HG03439 (cell line): ENCODE measurements at regions not wholly inside any gene's neighbourhood (a gene's known extent, or its start where the extent isn't known, plus 50 kb on each side); places are given as distances from the start of the nearest gene placed in this dataset.
"Not testable (repeated sequence)": the region's sequence is repeated elsewhere in the genome, so short reads cannot be mapped to it uniquely, and the experiment has no call there.

ENCODE experiments used
- ATAC-seq: cut with Tn5 transposase; IDR thresholded peaks from one replicate; pipeline ENCODE4 v1.9.1; 2021; ENCODE audit warnings: mild to moderate bottlenecking, moderate library complexity; ENCODE audit not compliant: unreplicated experiment

DNA sequence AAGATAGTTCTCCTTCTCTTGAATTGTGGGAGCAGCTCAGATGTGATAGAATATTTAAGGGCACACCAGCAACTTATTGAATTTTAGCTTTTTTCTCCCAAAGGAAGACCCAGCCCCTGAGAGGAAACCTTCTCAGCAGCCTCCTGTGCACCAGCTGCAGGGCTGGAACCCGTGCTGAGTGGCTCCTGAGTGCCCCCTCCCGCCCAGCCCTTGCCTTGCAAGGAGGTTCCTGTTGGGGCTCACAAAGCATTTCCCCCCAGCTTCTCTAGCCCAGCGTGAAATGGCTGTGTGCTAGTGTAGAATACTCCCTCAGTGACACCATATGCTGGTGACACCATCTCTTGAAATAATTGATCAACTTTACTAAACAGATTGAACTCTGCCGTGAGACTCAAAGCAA is 1180.1 kb downstream of the TMEM121 start:
- ATAC-seq = not testable (repeated sequence)

DNA sequence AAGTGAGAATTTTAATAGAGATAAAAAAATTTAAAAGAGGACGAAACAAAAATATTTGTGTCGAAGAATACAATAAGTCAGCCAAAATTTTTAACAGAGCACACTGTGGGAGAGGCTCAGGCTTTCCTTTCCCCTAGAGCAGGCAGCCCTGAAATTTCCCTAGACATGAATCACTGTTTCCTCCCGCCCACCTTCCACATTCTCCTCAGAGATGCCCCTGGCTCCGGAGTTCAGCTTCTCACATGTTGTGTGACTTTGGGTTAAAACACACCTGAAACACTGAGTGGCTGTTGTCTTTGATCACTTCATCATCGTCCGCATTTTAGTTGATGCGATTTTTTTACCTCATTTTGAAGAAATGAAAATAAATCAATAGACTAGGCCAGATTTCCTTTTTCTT is 1183.8 kb downstream of the TMEM121 start:
- ATAC-seq = not testable (repeated sequence)

DNA sequence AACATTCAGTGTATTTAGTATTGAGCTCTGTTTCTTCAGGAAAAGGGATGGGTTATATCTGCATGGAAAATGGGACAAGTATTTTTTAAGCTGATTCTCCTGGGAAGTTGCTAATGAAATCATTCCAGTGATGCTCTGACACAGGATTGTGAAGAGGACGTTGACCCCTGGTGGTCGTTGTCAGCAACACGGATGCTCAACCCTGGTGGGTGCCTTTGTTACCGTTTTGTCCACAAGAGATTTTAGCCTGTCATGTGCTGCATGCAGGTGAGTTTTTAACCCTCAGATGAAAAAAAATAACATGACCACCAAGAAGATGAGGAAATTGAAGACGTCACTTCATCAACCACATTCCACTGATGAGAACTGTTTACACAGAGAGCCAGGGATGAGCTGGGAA is 1186.1 kb downstream of the TMEM121 start:
- ATAC-seq = not testable (repeated sequence)

DNA sequence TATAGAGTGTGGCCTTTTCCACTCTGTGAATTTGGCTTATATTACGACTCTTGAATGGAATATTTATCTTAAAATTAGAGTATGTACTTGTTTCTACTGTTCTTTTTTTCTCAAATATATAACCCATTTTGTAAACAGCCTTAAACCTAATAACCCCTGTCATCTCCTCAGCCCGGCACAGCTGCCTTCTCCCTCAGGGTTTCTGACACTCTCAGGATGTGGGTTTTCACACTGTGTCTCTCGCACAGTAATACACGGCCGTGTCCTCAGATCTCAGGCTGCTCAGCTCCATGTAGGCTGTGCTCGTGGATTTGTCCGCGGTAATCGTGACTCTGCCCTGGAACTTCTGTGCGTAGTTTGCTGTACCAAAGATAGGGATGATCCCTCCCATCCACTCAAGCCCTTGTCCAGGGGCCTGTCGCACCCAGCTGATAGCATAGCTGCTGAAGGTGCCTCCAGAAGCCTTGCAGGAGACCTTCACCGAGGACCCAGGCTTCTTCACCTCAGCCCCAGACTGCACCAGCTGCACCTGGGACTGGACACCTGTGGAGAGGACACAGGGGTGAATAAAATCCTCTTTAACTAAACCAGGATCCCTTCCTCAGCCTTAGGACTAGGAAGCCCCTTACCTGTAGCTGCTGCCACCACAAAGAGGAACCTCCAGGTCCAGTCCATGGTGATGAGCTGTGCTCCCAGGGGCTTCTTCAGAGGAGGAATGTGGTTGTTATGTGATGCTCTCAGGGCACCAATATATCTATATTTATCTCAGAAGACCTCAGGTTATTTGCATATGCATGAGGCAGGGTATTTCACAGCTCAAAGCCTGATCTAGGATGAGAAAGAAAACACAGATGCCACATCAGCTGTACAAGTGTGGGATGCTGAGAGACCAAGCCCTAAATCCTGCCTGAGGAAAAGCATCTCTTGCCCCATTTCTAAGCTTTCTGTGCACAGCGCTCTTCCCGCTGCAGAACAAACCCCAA is 1188.4 kb downstream of the TMEM121 start:
- ATAC-seq = not testable (repeated sequence)

DNA sequence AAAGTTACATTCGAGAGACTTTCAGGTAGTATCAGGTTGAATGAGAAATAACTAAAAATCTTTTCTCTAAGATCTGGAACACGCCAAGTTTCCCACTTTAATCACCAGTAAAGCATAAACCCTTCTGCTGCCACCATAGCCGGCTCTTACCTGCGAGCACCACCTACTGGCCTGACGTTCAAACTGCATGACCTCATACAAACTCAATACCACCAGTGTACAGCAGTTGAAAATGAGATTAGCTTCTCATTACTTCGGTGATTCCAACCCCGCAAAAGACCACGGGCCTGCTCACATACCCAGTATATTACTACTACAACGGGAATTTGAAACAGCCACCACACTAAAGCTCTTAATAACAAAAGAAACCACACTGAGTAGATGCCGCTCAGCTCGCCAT is 1191.2 kb downstream of the TMEM121 start:
- not testable (repeated sequence) for ATAC-seq

DNA sequence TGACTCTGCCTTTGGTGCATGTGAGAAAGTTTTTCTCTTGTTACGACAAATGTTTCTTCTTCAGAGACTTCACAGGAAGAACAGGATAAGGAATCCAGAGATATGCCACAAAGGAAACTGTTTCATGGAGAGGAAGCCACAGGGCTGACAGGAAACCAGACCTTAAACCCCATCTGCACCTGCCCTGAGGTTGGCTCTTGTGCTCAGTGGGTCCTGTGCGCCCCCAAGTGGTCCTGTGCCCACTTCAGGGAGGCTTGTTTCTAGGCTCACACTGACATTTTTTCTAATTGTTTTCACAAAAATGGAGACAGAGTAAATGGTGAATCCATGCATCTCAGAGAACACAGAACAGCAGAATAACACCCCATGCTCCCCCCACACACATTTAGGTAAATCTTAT is 1193.5 kb downstream of the TMEM121 start:
- ATAC-seq = not testable (repeated sequence)

DNA sequence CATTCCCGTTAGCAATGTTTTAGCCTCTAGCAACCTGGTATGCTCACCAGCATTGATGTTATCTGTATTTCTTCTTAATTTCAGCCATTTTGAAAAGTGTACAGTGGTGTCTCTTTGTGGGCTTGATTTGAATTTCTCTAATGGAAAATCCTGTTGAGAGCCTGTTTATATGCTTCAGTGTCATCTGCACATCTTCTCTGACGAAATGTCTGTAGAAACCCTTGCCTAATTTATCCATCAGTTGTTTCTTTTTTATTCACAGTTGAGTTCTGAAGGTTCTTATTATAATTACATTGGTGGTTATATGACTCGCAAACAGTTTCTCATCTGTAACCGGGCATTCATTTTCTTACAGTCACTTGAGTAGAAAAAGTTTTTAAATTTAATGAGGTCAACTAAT is 1195.5 kb downstream of the TMEM121 start:
- ATAC-seq = not testable (repeated sequence)

DNA sequence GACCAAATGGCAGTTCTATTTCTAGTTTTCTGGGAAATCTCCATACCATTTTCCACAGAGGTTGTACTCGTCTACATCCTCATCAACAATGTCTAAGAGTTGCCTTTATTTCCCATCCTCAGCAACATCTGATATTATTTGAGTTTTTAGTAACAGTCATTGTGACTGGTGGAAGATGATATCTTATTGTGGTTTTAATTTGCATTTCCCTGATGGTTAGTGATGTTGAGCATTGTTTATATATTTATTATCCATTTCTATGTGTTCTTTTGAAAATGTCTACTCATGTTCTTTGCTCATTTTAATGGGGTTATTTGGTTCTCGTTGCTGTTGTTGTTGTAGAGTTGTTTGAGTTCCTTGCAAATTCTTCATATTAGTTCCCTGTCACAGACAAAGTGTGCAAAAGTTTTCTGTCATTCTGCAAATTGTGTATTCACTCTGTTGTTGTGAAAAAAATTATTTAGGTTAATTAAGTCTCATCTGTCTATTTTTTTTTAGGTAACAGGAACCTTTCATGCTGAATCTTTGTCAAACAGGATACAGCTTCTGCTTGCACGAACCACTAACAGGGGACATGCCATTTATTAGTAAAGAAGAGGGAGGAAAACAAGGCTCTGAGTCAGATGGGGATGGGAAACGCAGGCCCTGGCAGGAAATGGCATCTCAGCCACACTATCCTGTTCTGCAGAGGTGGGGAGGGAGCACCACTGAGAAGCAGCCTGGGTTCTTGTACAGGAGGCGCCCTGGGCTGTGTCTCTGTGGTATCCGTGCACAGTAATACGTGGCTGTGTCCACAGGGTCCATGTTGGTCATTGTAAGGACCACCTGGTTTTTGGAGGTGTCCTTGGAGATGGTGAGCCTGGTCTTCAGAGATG is 1196.7 kb downstream of the TMEM121 start:
- not testable (repeated sequence) for ATAC-seq

DNA sequence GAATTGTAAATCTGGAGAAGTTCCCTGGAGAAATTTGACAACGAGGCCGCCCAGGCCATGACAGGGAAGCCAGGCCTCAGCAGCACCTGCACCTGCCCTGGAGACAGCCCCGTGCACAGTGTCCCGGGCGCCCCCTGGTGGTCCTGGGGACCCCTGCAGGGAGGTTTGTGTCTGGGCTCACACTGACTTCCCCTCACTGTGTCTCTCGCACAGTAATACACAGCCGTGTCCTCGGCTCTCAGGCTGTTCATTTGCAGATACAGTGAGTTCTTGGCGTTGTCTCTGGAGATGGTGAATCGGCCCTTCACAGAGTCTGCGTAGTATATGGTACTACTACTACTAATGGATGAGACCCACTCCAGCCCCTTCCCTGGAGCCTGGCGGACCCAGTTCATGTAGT is 1201.6 kb downstream of the TMEM121 start:
- ATAC-seq = not testable (repeated sequence)

DNA sequence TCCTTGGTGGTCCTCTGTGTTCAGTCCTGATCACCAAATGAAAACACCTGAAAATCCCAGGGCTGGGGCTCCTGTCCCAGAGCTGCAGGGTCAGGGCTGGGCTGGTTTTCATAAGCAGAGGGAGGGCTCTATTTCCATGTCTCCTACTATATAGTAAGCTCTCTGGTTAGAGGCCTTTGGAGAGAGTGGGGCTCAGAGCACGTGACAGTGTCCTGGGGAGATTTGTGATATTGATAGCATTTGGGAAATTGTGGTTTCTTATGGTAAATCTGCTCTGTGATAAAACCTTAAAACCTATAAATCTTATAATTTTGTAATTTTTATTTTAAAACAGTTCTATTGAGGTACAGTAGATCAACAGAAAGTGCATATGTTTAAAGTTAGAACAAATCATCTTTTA is 1202.2 kb downstream of the TMEM121 start:
- ATAC-seq = no peak

DNA sequence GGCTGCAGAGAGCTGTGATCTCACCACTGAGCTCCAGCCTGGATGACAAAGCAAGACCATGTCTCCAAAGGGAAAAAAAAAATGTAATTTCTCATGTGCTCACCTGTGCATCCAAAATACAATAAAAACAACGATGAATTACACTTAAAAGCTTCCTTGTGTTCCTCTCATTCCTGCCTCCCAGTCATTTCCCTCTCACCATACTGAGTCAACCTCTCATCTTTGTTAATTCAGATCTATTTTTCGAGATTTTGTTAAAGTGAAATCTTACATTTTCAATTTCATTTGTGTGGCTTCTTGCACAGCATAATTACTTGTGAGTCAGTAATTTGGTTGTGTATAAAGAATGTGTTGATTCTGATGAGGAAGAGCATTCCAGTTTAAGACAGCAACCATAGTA is 1203.2 kb downstream of the TMEM121 start:
- ATAC-seq = no peak

DNA sequence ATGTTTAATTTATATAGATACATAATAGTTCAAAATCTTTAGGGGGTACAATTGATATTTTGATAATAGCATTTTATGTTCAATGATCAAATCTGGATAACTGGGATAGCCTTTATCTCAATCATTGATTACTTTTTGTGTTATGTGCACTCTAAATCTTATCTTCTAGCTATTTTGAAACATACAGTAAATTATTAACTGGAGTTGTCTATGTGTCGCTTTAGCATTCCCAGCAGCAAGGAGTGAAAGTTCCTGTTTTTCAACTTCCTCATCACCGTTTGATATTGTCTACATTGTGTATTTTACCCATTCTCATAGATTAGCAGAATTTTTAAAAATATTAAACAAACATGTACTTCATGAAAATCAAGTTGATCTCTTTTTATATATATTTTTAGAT is 1207.4 kb downstream of the TMEM121 start:
- no peak for ATAC-seq

DNA sequence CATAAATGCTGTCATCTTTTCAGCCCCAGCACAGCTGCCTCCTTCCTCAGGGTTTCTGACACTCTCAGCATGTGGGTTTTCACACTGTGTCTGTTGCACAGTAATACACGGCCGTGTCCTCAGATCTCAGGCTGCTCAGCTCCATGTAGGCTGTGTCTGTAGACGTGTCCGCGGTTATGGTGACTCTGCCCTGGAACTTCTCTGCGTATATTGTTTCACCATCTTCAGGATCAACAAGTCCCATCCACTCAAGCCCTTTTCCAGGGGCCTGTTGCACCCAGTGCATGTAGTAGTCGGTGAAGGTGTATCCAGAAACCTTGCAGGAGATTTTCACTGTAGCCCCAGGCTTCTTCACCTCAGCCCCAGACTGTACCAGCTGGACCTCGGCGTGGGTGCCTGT is 1210.6 kb downstream of the TMEM121 start:
- ATAC-seq = no peak

DNA sequence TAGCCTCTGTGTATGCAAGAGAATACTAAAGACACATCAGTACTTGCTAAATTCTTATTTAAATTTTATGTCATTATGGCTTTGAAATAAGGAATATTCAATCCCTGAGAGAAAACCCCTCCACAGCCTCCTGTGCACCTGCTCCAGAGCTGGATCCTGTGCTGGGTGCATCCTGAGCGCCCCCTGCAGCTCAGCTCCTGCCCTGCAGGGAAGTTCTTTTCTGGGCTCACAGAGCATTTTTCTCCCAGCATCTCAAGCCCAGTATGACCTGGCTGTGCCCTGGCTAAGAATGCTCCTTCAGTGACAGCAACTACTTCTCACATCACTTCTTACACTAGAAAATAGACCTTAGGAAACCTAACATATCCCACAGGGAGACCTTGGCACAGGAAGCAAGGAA is 1211.7 kb downstream of the TMEM121 start:
- no peak for ATAC-seq

DNA sequence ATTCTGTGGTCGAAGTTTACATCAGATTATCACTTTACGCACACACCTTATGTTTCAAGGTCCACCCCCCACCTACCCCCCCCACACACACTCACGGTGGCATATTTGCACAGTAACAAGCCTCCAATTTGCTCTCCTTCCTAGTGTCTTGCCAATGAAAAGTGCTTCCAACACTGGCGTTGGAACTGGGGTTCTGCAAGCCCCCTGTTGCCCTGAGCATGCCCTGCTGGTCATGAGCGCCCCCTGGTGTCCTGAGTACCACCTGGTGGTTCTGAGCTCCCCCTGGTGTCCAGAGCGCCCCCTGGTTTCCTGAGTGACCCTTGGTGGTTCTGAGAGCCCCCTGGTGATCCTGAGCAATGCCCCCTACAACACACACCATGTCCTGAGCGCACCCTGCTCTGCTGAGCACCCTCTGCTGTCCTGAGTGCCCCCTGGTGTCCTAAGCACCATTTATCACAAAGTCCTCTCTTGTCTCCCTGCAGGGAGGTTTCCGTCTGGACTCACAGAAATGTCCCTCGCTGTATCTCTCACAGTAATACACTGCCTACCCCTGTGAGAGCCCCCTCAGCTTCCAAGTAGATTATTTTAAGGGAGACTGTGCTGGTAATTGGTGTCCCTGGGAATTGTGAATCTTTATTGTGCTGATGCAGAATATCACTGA is 1212.3 kb downstream of the TMEM121 start:
- not testable (repeated sequence) for ATAC-seq

DNA sequence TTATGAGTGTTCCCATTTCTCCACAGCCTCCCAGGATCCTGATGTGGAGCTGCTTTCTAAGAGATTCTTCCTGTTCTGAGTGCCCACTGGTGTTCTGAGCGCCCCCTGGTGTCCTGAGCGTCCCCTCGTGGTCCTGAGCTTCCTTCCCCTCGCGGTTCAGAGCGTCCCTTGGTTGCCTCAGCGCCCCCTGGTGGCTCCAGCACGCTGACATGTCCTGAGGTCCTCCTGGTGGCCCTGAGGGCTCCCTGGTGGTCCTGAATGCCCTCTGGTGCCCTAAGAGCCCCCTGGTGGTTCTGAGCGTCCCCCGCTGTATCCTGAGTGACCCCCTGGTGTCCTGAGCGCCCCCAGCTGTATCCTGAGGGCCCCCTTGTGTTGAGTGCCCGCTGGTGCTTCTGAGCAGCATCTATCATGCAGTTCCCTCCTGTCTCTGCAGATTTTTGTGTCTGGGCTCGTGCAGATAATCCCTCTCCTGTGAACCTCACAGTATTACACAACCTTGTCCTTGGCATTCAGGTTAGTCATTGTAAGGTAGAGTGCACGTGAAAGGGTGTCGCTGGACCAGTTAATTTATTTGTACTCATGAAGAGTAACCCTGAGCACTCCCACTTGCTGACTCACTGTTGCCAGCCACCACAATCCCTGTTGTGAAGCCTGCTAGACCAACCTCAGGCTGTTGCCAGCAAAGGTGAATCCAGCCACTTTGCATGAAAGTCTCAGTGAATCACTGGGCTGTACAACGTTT is 1214.9 kb downstream of the TMEM121 start:
- ATAC-seq = peak; percentile 77

DNA sequence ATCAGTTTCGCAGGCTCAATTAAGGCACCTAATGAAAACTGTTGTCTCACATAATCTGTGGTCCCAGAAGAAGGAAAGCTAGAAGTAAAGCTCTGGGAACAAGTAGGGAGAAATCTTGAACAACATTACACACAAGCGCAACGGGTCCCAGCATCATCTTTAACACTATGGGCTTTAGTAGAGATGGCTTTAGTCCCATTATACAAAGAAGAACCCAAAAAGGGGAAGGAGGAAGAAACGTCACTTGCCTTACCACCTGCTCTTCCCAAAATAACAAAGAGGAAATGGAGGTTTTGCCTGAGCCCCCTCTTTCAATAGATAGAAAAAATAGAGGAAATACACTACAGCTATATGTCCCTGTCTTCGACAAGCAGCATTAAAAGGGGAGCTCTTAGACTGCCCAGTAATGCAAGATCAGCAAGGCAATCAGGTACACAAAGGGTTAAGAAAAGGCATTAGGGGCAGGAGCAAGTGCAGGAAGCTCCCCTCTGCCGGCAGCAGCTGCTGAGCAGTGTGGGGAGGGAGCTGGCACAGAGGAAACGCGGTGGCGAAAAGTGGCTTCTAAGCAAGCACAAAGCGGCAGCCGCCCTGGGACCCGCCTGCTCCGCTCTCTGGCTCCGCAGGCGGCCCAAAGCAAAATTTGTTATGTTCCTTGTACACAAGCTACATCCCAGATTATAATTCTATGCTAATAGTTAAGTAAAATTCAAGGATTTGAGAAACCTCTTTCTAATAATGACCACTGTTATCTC is 1218.8 kb downstream of the TMEM121 start:
- ATAC-seq = not testable (repeated sequence)

DNA sequence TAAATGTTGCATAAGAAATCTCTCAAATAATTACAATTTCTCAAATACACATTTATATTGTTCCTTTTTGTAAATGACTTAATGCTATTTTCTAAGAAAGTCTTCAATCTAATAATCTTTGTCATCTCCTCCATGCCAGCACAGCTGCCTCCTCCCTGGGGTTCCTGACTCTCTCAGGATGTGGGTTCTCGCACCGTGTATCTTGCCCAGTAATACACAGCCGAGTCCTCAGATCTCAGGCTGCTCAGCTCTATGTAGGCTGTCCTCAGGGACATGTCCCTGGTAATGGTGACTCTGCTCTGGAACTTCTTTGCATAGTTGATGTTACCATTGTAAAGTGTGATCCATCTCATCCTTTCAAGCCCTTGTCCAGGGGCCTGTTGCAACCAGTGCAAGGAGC is 1223.7 kb downstream of the TMEM121 start:
- not testable (repeated sequence) for ATAC-seq

DNA sequence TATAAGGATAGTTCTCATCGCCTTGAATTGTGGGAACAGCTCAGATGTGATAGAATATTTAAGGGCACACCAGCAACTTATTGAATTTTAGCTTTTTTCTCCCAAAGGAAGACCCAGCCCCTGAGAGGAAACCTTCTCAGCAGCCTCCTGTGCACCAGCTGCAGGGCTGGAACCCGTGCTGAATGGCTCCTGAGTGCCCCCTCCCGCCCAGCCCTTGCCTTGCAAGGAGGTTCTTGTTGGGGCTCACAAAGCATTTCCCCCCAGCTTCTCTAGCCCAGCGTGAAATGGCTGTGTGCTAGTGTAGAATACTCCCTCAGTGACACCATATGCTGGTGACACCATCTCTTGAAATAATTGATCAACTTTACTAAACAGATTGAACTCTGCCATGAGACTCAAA is 1227.4 kb downstream of the TMEM121 start:
- not testable (repeated sequence) for ATAC-seq

DNA sequence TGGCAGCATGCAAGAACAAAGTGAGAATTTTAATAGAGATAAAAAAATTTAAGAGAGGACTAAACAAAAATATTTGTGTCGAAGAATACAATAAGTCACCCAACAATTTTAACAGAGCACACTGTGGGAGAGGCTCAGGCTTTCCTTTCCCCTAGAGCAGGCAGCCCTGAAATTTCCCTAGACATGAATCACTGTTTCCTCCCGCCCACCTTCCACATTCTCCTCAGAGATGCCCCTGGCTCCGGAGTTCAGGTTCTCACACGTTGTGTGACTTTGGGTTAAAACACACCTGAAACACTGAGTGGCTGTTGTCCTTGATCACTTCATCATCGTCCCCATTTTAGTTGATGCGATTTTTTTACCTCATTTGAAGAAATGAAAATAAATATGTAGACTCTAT is 1231.1 kb downstream of the TMEM121 start:
- ATAC-seq = not testable (repeated sequence)
